ENCODE measurements at regions not wholly inside any gene's neighbourhood (a gene's known extent, or its start where the extent isn't known, plus 50 kb on each side); places are given as distances from the start of the nearest gene placed in this dataset.

DNA sequence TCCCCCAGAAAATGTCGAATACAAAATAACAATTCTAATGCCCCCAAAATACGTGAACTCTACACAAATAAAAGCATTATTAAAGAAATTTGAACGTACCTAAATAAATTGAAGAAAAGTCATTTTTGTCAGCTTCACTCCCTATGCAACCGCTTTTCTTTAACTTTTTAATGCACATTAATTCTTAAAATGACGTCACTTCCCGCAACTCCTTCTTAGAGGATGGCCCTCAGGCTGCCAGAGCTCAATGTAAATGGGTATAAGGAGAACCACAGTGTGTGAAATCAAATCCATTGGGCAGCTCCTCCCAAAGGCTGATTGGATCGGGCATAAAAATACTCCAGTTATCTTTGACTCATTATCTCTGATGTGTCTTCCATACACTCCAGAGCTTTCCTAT lies 736.9 kb downstream of the GBE1 start:
- TF ChIP-seq CTCF (IDR thresholded peaks at IDR 0.05), result no peak
- no peak for TF ChIP-seq POLR2A (IDR thresholded peaks at IDR 0.05)

Measured in heart left ventricle (tissue), 13 donors.